ENCODE measurements at regions not wholly inside any gene's neighbourhood (a gene's known extent, or its start where the extent isn't known, plus 50 kb on each side); places are given as distances from the start of the nearest gene placed in this dataset.

GRCh38 chr6:168148231-168148849 lies 69.3 kb upstream of the FRMD1 start:
- DNase-seq (ENCODE audit: low read depth, low spot score) (no peak), FAIRE-seq (no peak)
- H3K9ac ChIP-seq (ENCODE audit: control insufficient read depth, extremely low read depth, insufficient read depth, low read length) = no peak overlapping the region
- no peaks in the 10 kb centered on the region for H3K36me3 ChIP-seq (ENCODE audit: control insufficient read depth in 2 of 2, extremely low read depth in 1 of 2, insufficient read depth in 2 of 2, low read length in 2 of 2)
- H3K27ac ChIP-seq (ENCODE audit: control insufficient read depth, insufficient read depth, low read length) = no peak overlapping the region
- no peaks in the 10 kb centered on the region for H3K27me3 ChIP-seq (ENCODE audit: control insufficient read depth, extremely low read depth, insufficient read depth, low read length)
- H3K79me2 ChIP-seq (ENCODE audit: control insufficient read depth, insufficient read depth, low read length) = no peaks in the 10 kb centered on the region
- no peaks in the 10 kb centered on the region for H3K9me1 ChIP-seq (ENCODE audit: control insufficient read depth, extremely low read depth, insufficient read depth, low read length)
- no peaks in the 10 kb centered on the region for H4K20me1 ChIP-seq (ENCODE audit: control insufficient read depth, extremely low read depth, insufficient read depth, low read length)
- dilution Hi-C loops (cut with MboI; ENCODE audit: extremely low pct_ligation_motif_present, low sequenced_read_pairs) = no loop called here
- H3K4me2 ChIP-seq (ENCODE audit: control insufficient read depth, extremely low read depth, insufficient read depth, low read depth, low read length) = no peak overlapping the region
- H3K4me1 ChIP-seq (ENCODE audit: control insufficient read depth, extremely low read depth, insufficient read depth, low read length) = no peaks in the 10 kb centered on the region
- H3K4me3 ChIP-seq (ENCODE audit: control insufficient read depth in 2 of 3, extremely low read depth in 1 of 3, insufficient read depth in 2 of 3, low read depth in 1 of 3, low read length in 3 of 3) = no peak overlapping the region
- no peak overlapping the region for H2AFZ ChIP-seq (ENCODE audit: control insufficient read depth, low read length)
- no peaks in the 10 kb centered on the region for H3K9me3 ChIP-seq (ENCODE audit: control insufficient read depth, low read depth, low read length)
- TF ChIP-seq CTCF (optimal IDR thresholded peaks at IDR 0.05 in 1 of 3, IDR thresholded peaks at IDR 0.05 in 1 of 3, conservative IDR thresholded peaks at IDR 0.05 in 1 of 3; ENCODE audit: extremely low read depth in 1 of 3, insufficient read depth in 2 of 3, low read length in 3 of 3) (no peak), EZH2 (IDR thresholded peaks at IDR 0.05; ENCODE audit: low read length) (no peak)

- Histone ChIP-seq H3K27me3 (ENCODE audit: control insufficient read depth, extremely low read depth, insufficient read depth, low read length) (no peaks in the 10 kb centered on the region), H2AFZ (ENCODE audit: control insufficient read depth, low read length) (no peak overlapping the region), H3K9me3 (ENCODE audit: control insufficient read depth, low read depth, low read length) (no peaks in the 10 kb centered on the region), H4K20me1 (ENCODE audit: control insufficient read depth, extremely low read depth, insufficient read depth, low read length) (no peaks in the 10 kb centered on the region), H3K27ac (ENCODE audit: control insufficient read depth, insufficient read depth, low read length) (no peak overlapping the region), H3K9ac (ENCODE audit: control insufficient read depth, extremely low read depth, insufficient read depth, low read length) (no peak overlapping the region), H3K36me3 (ENCODE audit: control insufficient read depth in 2 of 2, extremely low read depth in 1 of 2, insufficient read depth in 2 of 2, low read length in 2 of 2) (no peaks in the 10 kb centered on the region), H3K4me1 (ENCODE audit: control insufficient read depth, extremely low read depth, insufficient read depth, low read length) (no peaks in the 10 kb centered on the region), H3K4me3 (ENCODE audit: control insufficient read depth in 2 of 3, extremely low read depth in 1 of 3, insufficient read depth in 2 of 3, low read depth in 1 of 3, low read length in 3 of 3) (no peak overlapping the region), H3K79me2 (ENCODE audit: control insufficient read depth, insufficient read depth, low read length) (no peaks in the 10 kb centered on the region), H3K4me2 (ENCODE audit: control insufficient read depth, extremely low read depth, insufficient read depth, low read depth, low read length) (no peak overlapping the region), H3K9me1 (ENCODE audit: control insufficient read depth, extremely low read depth, insufficient read depth, low read length) (no peaks in the 10 kb centered on the region)
- dilution Hi-C loops (cut with MboI; ENCODE audit: extremely low pct_ligation_motif_present, low sequenced_read_pairs) = no loop called here
- TF ChIP-seq CTCF (optimal IDR thresholded peaks at IDR 0.05 in 1 of 3, IDR thresholded peaks at IDR 0.05 in 1 of 3, conservative IDR thresholded peaks at IDR 0.05 in 1 of 3; ENCODE audit: extremely low read depth in 1 of 3, insufficient read depth in 2 of 3, low read length in 3 of 3) (no peak), EZH2 (IDR thresholded peaks at IDR 0.05; ENCODE audit: low read length) (no peak)
- DNase-seq (ENCODE audit: low read depth, low spot score) (no peak), FAIRE-seq (no peak)
These were observed 68.3 kb upstream of the FRMD1 start for GRCh38 chr6:168147205-168147738.
